C4-2B (cell line): ENCODE measurements at regions not wholly inside any gene's neighbourhood (a gene's known extent, or its start where the extent isn't known, plus 50 kb on each side); places are given as distances from the start of the nearest gene placed in this dataset.

Source experiments
- CTCF ChIP-seq: fragments of 450-650 bp; conservative IDR thresholded peaks from 2 replicates; pipeline ENCODE4 v1.5.1; 2017; ENCODE audit warnings: mild to moderate bottlenecking
- ZFX ChIP-seq: fragments of 450-650 bp; IDR thresholded peaks from 2 replicates; pipeline ENCODE4 v1.6.1; 2017

GRCh38 chr6:110537208-110538123, 61.1 kb upstream of the SLC22A16 start:
- TF ChIP-seq CTCF (no peak), ZFX (no peak)
